Keratinocyte (primary cell): ENCODE measurements at regions not wholly inside any gene's neighbourhood (a gene's known extent, or its start where the extent isn't known, plus 50 kb on each side); places are given as distances from the start of the nearest gene placed in this dataset.

ENCODE experiments used
- DNase-seq: peaks from one replicate; pipeline ENCODE4 v3.0.0-alpha.2; 2011; ENCODE audit warnings: low read depth, missing footprints, low spot score
- FAIRE-seq: peaks from 2 replicates; lab custom pipeline; 2011; peaks lifted over from hg19 to GRCh38; lab: Jason Lieb, UNC
- H2AFZ ChIP-seq: 2 replicates; pipeline ENCODE4 v1.6.0; 2012; ENCODE audit warnings: low read length, control low read depth, inconsistent platforms; ENCODE audit not compliant: control insufficient read depth
- H3K27ac ChIP-seq: 2 replicates; pipeline ENCODE4 v1.5.1; 2011; ENCODE audit warnings: low read length; ENCODE audit not compliant: control insufficient read depth, insufficient read depth
- H3K27me3 ChIP-seq: 3 replicates; pipeline ENCODE4 v1.6.0; 2011; ENCODE audit warnings: low read length; ENCODE audit not compliant: control insufficient read depth, insufficient read depth; ENCODE audit errors: extremely low read depth
- H3K36me3 ChIP-seq, 2 experiments: 2 replicates in 1 of 2; 3 replicates in 1 of 2; pipeline ENCODE4 v1.5.1; 2011; ENCODE audit warnings: low read length in 2 of 2, mild to moderate bottlenecking in 1 of 2; ENCODE audit not compliant: control insufficient read depth in 2 of 2, insufficient read depth in 2 of 2; ENCODE audit errors: extremely low read depth in 1 of 2
- H3K4me1 ChIP-seq: 3 replicates; pipeline ENCODE4 v1.5.1; 2011; ENCODE audit warnings: low read length; ENCODE audit not compliant: control insufficient read depth, insufficient read depth; ENCODE audit errors: extremely low read depth
- H3K4me2 ChIP-seq: 3 replicates; pipeline ENCODE4 v1.6.0; 2011; ENCODE audit warnings: low read depth, low read length; ENCODE audit not compliant: control insufficient read depth, insufficient read depth; ENCODE audit errors: extremely low read depth
- H3K4me3 ChIP-seq, 3 experiments: fragments of 200-600 bp in 1 of 3; sonication (generic) in 1 of 3; 2 replicates in 2 of 3; 3 replicates in 1 of 3; pipeline ENCODE4 v1.5.1; 2011 to 2016; ENCODE audit warnings: low read length in 3 of 3, mild to moderate bottlenecking in 3 of 3, control low read depth in 2 of 3, inconsistent platforms in 1 of 3, low read depth in 1 of 3, mixed read lengths in 1 of 3, mixed run types in 1 of 3, moderate library complexity in 1 of 3; ENCODE audit not compliant: control insufficient read depth in 2 of 3, insufficient read depth in 2 of 3; ENCODE audit errors: extremely low read depth in 1 of 3
- H3K79me2 ChIP-seq: 2 replicates; pipeline ENCODE4 v1.6.0; 2012; ENCODE audit warnings: low read length; ENCODE audit not compliant: control insufficient read depth, insufficient read depth
- H3K9ac ChIP-seq: 3 replicates; pipeline ENCODE4 v1.6.0; 2011; ENCODE audit warnings: low read length; ENCODE audit not compliant: control insufficient read depth, insufficient read depth; ENCODE audit errors: extremely low read depth
- H3K9me1 ChIP-seq: 3 replicates; pipeline ENCODE4 v1.6.0; 2011; ENCODE audit warnings: low read length; ENCODE audit not compliant: control insufficient read depth, insufficient read depth; ENCODE audit errors: extremely low read depth
- H3K9me3 ChIP-seq: 2 replicates; pipeline ENCODE4 v1.5.1; 2012; ENCODE audit warnings: low read depth, low read length; ENCODE audit not compliant: control insufficient read depth
- H4K20me1 ChIP-seq: 3 replicates; pipeline ENCODE4 v1.6.0; 2011; ENCODE audit warnings: low read length; ENCODE audit not compliant: control insufficient read depth, insufficient read depth; ENCODE audit errors: extremely low read depth
- EZH2 ChIP-seq: IDR thresholded peaks from one replicate; pipeline ENCODE4 v1.6.1; 2012; ENCODE audit warnings: inconsistent platforms, mild to moderate bottlenecking, low read length, moderate library complexity
- dilution Hi-C: fragments of 300-500 bp; cut with MboI; formaldehyde crosslinking; loops from one replicate; pipeline ENCODE4 v1.7.0; 2020; ENCODE audit warnings: low sequenced_read_pairs; ENCODE audit not compliant: extremely low pct_ligation_motif_present
- TF ChIP-seq, protein P1 (sequence below), 3 experiments: IDR thresholded peaks in 1 of 3; conservative IDR thresholded peaks in 1 of 3; optimal IDR thresholded peaks in 1 of 3; 2 replicates in 2 of 3; 3 replicates in 1 of 3; pipeline versions ENCODE3 to v1.5.1; 2011; ENCODE audit warnings: low read length in 3 of 3, mild to moderate bottlenecking in 3 of 3, moderate library complexity in 2 of 3, control low read depth in 1 of 3, inconsistent platforms in 1 of 3; ENCODE audit not compliant: insufficient read depth in 2 of 3; ENCODE audit errors: extremely low read depth in 1 of 3

DNA sequence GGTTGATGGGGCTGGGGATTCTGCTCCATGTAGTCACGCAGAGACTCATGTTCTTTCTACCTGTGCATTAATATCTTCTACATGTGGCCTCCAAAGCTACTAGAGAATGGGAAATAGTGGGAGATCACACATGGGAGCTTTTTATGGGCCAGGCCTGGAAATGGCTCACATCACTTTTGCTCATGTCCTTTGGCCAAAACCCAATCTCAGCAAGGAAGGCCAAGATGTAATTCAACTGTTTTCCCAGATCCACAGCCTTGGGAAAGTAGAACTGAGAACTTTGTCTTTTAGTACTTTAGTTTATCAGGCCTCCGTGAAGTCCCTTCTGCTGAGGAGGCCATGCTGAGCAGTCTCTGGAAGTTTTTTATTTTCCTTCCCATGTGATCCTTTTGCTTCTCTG is 73.2 kb upstream of the SLC4A7 start:
- FAIRE-seq (no peak), DNase-seq (no peak)
- no peak overlapping the region for H3K27ac ChIP-seq
- no peaks in the 10 kb centered on the region for H3K27me3 ChIP-seq
- no peaks in the 10 kb centered on the region for H3K79me2 ChIP-seq
- no peaks in the 10 kb centered on the region for H4K20me1 ChIP-seq
- H3K9me1 ChIP-seq, result no peaks in the 10 kb centered on the region
- H3K9me3 ChIP-seq, result no peaks in the 10 kb centered on the region
- TF ChIP-seq EZH2, result no peak
- TF ChIP-seq, protein P1, sequence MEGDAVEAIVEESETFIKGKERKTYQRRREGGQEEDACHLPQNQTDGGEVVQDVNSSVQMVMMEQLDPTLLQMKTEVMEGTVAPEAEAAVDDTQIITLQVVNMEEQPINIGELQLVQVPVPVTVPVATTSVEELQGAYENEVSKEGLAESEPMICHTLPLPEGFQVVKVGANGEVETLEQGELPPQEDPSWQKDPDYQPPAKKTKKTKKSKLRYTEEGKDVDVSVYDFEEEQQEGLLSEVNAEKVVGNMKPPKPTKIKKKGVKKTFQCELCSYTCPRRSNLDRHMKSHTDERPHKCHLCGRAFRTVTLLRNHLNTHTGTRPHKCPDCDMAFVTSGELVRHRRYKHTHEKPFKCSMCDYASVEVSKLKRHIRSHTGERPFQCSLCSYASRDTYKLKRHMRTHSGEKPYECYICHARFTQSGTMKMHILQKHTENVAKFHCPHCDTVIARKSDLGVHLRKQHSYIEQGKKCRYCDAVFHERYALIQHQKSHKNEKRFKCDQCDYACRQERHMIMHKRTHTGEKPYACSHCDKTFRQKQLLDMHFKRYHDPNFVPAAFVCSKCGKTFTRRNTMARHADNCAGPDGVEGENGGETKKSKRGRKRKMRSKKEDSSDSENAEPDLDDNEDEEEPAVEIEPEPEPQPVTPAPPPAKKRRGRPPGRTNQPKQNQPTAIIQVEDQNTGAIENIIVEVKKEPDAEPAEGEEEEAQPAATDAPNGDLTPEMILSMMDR (optimal IDR thresholded peaks at IDR 0.05 in 1 of 3, IDR thresholded peaks at IDR 0.05 in 1 of 3, conservative IDR thresholded peaks at IDR 0.05 in 1 of 3; ENCODE audit: extremely low read depth in 1 of 3, insufficient read depth in 2 of 3, low read length in 3 of 3), result no peak
- H3K4me2 ChIP-seq, result no peak overlapping the region
- H3K36me3 ChIP-seq, result no peaks in the 10 kb centered on the region
- no peak overlapping the region for H3K4me3 ChIP-seq
- H3K4me1 ChIP-seq, result peaks cover 18% of the 10 kb centered on the region
- no peak overlapping the region for H3K9ac ChIP-seq
- H2AFZ ChIP-seq, result no peak overlapping the region
- dilution Hi-C loops, result no loop called here

DNA sequence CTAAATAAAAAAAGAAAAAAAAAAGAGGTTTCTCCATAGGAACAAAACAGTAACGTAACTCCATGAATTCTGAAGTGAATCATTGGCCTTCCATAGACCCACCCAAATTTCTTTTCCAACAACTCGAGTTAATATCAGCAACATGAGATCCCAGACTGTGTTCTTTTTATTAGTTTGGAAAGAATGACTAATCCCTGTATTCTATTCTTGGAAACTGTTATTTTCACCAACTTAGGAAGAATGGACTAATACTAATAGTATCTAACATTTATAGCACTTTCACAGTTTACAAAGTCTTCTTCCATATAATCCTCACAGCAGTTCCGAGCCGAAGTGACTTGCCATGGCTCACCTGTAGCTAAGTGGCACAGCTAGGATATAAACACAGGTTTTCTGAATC is 72.7 kb upstream of the SLC4A7 start:
- Histone ChIP-seq H3K9ac (no peak overlapping the region), H3K27ac (no peak overlapping the region), H3K4me2 (no peak overlapping the region)

More for the DNA sequence above, 72.7 kb upstream of the SLC4A7 start:
- H3K27me3 ChIP-seq, result no peaks in the 10 kb centered on the region
- peaks cover 18% of the 10 kb centered on the region for H3K4me1 ChIP-seq
- no peak for DNase-seq
- no peaks in the 10 kb centered on the region for H3K36me3 ChIP-seq
- H4K20me1 ChIP-seq, result no peaks in the 10 kb centered on the region
- dilution Hi-C loops, result no loop called here
- no peaks in the 10 kb centered on the region for H3K9me1 ChIP-seq
- TF ChIP-seq, protein P1 (optimal IDR thresholded peaks at IDR 0.05 in 1 of 3, IDR thresholded peaks at IDR 0.05 in 1 of 3, conservative IDR thresholded peaks at IDR 0.05 in 1 of 3; ENCODE audit: extremely low read depth in 1 of 3, insufficient read depth in 2 of 3, low read length in 3 of 3), result no peak
- H3K79me2 ChIP-seq, result no peaks in the 10 kb centered on the region
- FAIRE-seq, result no peak
- no peak overlapping the region for H3K4me3 ChIP-seq
- no peaks in the 10 kb centered on the region for H3K9me3 ChIP-seq
- H2AFZ ChIP-seq, result no peak overlapping the region
